Transverse colon (tissue), 4 donors: ENCODE measurements at regions not wholly inside any gene's neighbourhood (a gene's known extent, or its start where the extent isn't known, plus 50 kb on each side); places are given as distances from the start of the nearest gene placed in this dataset.

Source experiments
- CTCF ChIP-seq, 5 experiments: fragments of 200-600 bp in 3 of 5; fragments of 450-650 bp in 2 of 5; sonication (generic) in 3 of 5; IDR thresholded peaks; 1 replicate in 2 of 5; 2 replicates in 3 of 5; pipeline ENCODE4 v1.5.1; 2016 to 2017; ENCODE audit warnings: antibody characterized with exemption in 5 of 5, inconsistent platforms in 3 of 5, mild to moderate bottlenecking in 2 of 5, moderate library complexity in 1 of 5
- EP300 ChIP-seq: sonication (generic); formaldehyde crosslinking; IDR thresholded peaks from one replicate; pipeline ENCODE4 v1.6.1; 2017; ENCODE audit warnings: antibody characterized with exemption, low read depth
- POLR2A ChIP-seq: fragments of 450-650 bp; IDR thresholded peaks from one replicate; pipeline ENCODE4 v1.6.1; 2016; ENCODE audit warnings: antibody characterized with exemption, mild to moderate bottlenecking, moderate library complexity
- POLR2AphosphoS5 ChIP-seq, 3 donors: sonication (generic); formaldehyde crosslinking; IDR thresholded peaks; one replicate each; pipeline ENCODE4 v1.6.1; 2016; ENCODE audit warnings: antibody characterized with exemption in 3 of 3

- TF ChIP-seq CTCF (IDR thresholded peaks at IDR 0.05) (no peak), POLR2AphosphoS5 (IDR thresholded peaks at IDR 0.05) (no peak), EP300 (no peak), POLR2A (no peak)
Observed at GRCh38 chr13:54489359-54489758, 1460.7 kb downstream of the OLFM4 start.
